ENCODE measurements at regions not wholly inside any gene's neighbourhood (a gene's known extent, or its start where the extent isn't known, plus 50 kb on each side); places are given as distances from the start of the nearest gene placed in this dataset.

DNA sequence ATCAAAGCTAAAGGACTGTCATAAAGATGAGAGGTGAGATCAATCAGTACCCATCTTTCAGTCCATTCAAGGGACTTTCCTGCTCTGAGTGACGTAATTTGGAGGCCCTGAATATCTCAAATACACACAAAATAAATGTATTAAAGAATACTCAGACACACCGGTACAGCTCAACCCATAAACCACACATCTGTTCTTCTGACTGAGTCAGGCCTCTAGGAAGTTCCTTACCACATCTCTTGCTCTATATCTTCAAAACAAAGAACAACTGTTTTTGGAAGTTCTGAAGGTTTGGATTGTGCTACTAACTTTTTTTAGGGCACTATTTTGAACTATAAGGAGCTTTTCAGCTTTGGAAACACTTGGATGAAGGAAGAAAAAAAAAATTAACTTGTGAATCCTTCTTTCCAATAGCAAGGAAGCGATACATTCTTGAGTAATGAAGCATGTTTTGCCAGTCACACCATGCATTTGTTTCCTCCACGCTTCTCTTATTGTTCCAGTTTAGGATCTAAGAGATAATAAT, 866.5 kb upstream of the VRK2 start:
- H3K4me3 ChIP-seq (replicated peaks in 1 of 3; ENCODE audit: insufficient read depth in 1 of 3, low read depth in 2 of 3, low read length in 3 of 3), result no peak overlapping the region
- no peak overlapping the region for H2AFZ ChIP-seq (ENCODE audit: low read length)
- H3K9me3 ChIP-seq (ENCODE audit: low read length), result peaks cover 26% of the 10 kb centered on the region
- no peaks in the 10 kb centered on the region for H4K20me1 ChIP-seq (ENCODE audit: insufficient read depth, low read length)
- ChIA-PET POLR2A (no interaction called here), CTCF (ENCODE audit: low intra/inter-chr PET ratio, low total read pairs) (no interaction called here)
- H3K27me3 ChIP-seq (ENCODE audit: control insufficient read depth in 1 of 2, insufficient read depth in 2 of 2, low read length in 2 of 2), result no peaks in the 10 kb centered on the region
- TF ChIP-seq ZFP82 (CRISPR knock-in tag; IDR thresholded peaks at IDR 0.05; ENCODE audit: borderline replicate concordance), result no peak
- peak; percentile 46; the same call in 1 of the 2 replicates for TF ChIP-seq CREB1 (IDR thresholded peaks at IDR 0.05)
- TF ChIP-seq CREB1 (CRISPR knock-in tag; IDR thresholded peaks at IDR 0.05), result no peak
- DNase-seq (ENCODE audit: low spot score) (no peak), ATAC-seq (no peak), FAIRE-seq (no peak)
- BruUV-seq (replicated peaks), result no TSS peak
- 15% methylated on average over 4 of the region's 4 CpGs for WGBS (ENCODE audit: low lambda C conversion rate)
- H3K36me3 ChIP-seq (replicated peaks in 1 of 2; ENCODE audit: control insufficient read depth in 1 of 2, insufficient read depth in 2 of 2, low read length in 2 of 2), result no peaks in the 10 kb centered on the region
- no peaks in the 10 kb centered on the region for H3K79me2 ChIP-seq (ENCODE audit: insufficient read depth, low read length)
- no peak overlapping the region for H3K27ac ChIP-seq (ENCODE audit: extremely low read length, insufficient read depth, low read length)
- no peak overlapping the region for H3K9ac ChIP-seq (ENCODE audit: insufficient read depth, low read depth, low read length)
- no peaks in the 10 kb centered on the region for H3K4me1 ChIP-seq (ENCODE audit: insufficient read depth, low read length)
- intact Hi-C loops (cut with micrococcal nuclease; ENCODE audit: unreplicated experiment) (no loop called here), in situ Hi-C loops (cut with HindIII; ENCODE audit: extremely low pct_ligation_motif_present, low pct_unique_long_range_greater_than_20kb) (no loop called here)
- no peak overlapping the region for H3K4me2 ChIP-seq (ENCODE audit: low read depth, low read length)

DNA sequence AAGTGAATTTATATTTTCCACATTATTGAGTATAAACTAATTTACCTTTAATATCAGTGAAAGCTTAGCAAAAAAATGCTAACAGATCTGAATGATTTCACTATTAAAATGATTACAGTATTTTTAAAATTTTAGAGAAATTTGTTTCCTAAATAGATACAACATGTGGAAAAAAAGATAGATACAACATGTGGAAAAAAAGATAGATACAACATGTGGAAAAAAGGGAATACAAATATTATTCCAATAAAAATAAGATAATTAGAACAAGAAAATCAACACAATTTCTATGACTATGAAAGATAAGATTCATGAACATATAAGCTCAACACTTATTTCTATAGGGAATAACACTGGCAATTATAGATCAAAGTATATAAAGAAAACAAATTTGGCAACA, 865.9 kb upstream of the VRK2 start:
- FAIRE-seq (no peak), ATAC-seq (no peak), DNase-seq (ENCODE audit: low spot score) (no peak)
- Histone ChIP-seq H3K27ac (ENCODE audit: extremely low read length, insufficient read depth, low read length) (no peak overlapping the region), H3K9ac (ENCODE audit: insufficient read depth, low read depth, low read length) (no peak overlapping the region), H3K4me3 (replicated peaks in 1 of 3; ENCODE audit: insufficient read depth in 1 of 3, low read depth in 2 of 3, low read length in 3 of 3) (no peak overlapping the region), H3K27me3 (ENCODE audit: control insufficient read depth in 1 of 2, insufficient read depth in 2 of 2, low read length in 2 of 2) (no peaks in the 10 kb centered on the region), H3K4me1 (ENCODE audit: insufficient read depth, low read length) (no peaks in the 10 kb centered on the region), H3K36me3 (replicated peaks in 1 of 2; ENCODE audit: control insufficient read depth in 1 of 2, insufficient read depth in 2 of 2, low read length in 2 of 2) (no peaks in the 10 kb centered on the region), H2AFZ (ENCODE audit: low read length) (no peak overlapping the region), H3K9me3 (ENCODE audit: low read length) (peaks cover 30% of the 10 kb centered on the region), H3K4me2 (ENCODE audit: low read depth, low read length) (no peak overlapping the region), H4K20me1 (ENCODE audit: insufficient read depth, low read length) (no peaks in the 10 kb centered on the region), H3K79me2 (ENCODE audit: insufficient read depth, low read length) (no peaks in the 10 kb centered on the region)
- ChIA-PET POLR2A (no interaction called here), CTCF (ENCODE audit: low intra/inter-chr PET ratio, low total read pairs) (no interaction called here)
- TF ChIP-seq, protein P1, sequence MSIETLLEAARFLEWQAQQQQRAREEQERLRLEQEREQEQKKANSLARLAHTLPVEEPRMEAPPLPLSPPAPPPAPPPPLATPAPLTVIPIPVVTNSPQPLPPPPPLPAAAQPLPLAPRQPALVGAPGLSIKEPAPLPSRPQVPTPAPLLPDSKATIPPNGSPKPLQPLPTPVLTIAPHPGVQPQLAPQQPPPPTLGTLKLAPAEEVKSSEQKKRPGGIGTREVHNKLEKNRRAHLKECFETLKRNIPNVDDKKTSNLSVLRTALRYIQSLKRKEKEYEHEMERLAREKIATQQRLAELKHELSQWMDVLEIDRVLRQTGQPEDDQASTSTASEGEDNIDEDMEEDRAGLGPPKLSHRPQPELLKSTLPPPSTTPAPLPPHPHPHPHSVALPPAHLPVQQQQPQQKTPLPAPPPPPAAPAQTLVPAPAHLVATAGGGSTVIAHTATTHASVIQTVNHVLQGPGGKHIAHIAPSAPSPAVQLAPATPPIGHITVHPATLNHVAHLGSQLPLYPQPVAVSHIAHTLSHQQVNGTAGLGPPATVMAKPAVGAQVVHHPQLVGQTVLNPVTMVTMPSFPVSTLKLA (IDR thresholded peaks at IDR 0.05), result peak; percentile 94
- no peak for TF ChIP-seq MAFF (IDR thresholded peaks at IDR 0.05; ENCODE audit: low read depth, low read length)
- intact Hi-C loops (cut with micrococcal nuclease; ENCODE audit: unreplicated experiment), result no loop called here
- no TSS peak for BruUV-seq (replicated peaks)
- in situ Hi-C loops (cut with HindIII; ENCODE audit: extremely low pct_ligation_motif_present, low pct_unique_long_range_greater_than_20kb), result no loop called here
